Left ventricle myocardium inferior (tissue), 1 donor: ENCODE measurements at regions not wholly inside any gene's neighbourhood (a gene's known extent, or its start where the extent isn't known, plus 50 kb on each side); places are given as distances from the start of the nearest gene placed in this dataset.
A peak's percentile ranks its signal among the peaks of the same experiment; 100 is the strongest.

Experiments
- DNase-seq: peaks from one replicate; pipeline ENCODE4 v3.0.0-alpha.2; 2020
- H3K27ac ChIP-seq: fragments of 200-600 bp; replicated peaks from 2 replicates; pipeline ENCODE4 v1.8.0; 2021
- H3K27me3 ChIP-seq: fragments of 200-600 bp; 2 replicates; pipeline ENCODE4 v1.8.0; 2021; ENCODE audit warnings: low read depth
- H3K36me3 ChIP-seq: fragments of 200-600 bp; 2 replicates; pipeline ENCODE4 v1.8.0; 2021
- H3K4me1 ChIP-seq: fragments of 200-600 bp; 2 replicates; pipeline ENCODE4 v1.8.0; 2021
- H3K4me3 ChIP-seq: fragments of 200-600 bp; 2 replicates; pipeline ENCODE4 v1.8.0; 2021; ENCODE audit warnings: mild to moderate bottlenecking, moderate library complexity
- H3K9me3 ChIP-seq: fragments of 200-600 bp; replicated peaks from 2 replicates; pipeline ENCODE4 v1.8.0; 2021
- intact Hi-C: fragments of 100-400 bp; cut with micrococcal nuclease; formaldehyde crosslinking; loops from one replicate; pipeline ENCODE4 v1.11.0; 2022
- TF ChIP-seq, protein P1 (sequence below): fragments of 200-600 bp; IDR thresholded peaks from 2 replicates; pipeline ENCODE4 v1.8.0; 2021; ENCODE audit warnings: antibody characterized with exemption, mild to moderate bottlenecking, borderline replicate concordance
- donor health status: DM: no; HTN: yes; CAD: no; lungs with severe emphysema.

DNA sequence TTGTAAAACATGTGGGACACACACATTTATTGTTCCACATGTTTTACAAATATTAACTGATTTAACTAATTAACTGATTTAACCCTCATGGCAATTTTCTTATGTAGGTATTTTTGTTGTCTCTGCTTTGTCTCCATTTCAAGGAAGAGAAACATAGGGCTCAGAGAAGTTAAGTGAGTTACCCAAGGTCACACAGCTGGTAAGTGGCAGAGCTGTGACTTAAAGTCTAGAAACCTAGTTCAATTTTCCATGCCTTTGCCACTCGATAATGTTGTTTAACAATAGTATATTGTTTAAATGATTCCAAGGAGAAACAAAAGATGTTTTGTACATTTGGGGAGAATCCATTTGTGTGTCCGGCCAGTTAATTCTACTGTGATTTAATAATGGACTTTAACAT lies 284.1 kb upstream of the CDH5 start:
- H3K9me3 ChIP-seq, result no peaks in the 10 kb centered on the region

DNA sequence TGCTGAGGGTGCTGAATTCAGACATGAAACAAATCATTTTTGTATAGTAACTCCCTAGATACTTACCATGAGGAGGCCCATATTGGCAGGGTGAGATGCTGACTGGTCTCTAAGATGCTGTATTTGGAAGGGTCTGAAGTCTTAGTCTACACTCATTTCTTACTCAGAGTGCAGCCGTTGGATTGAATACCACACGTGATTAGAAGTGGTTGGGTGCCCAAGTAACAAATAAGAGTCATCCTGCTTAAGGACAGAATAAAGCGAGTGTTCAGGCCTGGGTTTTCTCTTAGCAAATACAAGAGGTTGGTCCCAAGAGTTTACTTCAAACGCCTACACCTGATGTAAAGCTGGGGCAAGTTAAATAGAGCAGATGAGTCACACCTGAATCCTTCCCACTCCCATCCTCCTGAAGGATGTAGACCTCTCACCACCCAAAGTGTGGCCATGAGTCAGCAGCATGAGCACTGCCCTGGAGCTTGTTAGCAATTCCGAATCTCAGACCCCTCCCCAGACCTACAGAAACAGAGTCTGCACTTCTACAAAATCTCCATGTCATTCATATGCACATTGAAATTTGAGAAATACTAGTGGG lies 284.6 kb upstream of the CDH5 start:
- H3K36me3 ChIP-seq, result no peaks in the 10 kb centered on the region
- TF ChIP-seq, protein P1, sequence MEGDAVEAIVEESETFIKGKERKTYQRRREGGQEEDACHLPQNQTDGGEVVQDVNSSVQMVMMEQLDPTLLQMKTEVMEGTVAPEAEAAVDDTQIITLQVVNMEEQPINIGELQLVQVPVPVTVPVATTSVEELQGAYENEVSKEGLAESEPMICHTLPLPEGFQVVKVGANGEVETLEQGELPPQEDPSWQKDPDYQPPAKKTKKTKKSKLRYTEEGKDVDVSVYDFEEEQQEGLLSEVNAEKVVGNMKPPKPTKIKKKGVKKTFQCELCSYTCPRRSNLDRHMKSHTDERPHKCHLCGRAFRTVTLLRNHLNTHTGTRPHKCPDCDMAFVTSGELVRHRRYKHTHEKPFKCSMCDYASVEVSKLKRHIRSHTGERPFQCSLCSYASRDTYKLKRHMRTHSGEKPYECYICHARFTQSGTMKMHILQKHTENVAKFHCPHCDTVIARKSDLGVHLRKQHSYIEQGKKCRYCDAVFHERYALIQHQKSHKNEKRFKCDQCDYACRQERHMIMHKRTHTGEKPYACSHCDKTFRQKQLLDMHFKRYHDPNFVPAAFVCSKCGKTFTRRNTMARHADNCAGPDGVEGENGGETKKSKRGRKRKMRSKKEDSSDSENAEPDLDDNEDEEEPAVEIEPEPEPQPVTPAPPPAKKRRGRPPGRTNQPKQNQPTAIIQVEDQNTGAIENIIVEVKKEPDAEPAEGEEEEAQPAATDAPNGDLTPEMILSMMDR, result no peak
- DNase-seq, result no peak
- H3K9me3 ChIP-seq, result no peaks in the 10 kb centered on the region
- H3K4me3 ChIP-seq, result no peak overlapping the region
- no peaks in the 10 kb centered on the region for H3K4me1 ChIP-seq
- no peak overlapping the region for H3K27ac ChIP-seq
- intact Hi-C loops, result no loop called here
- H3K27me3 ChIP-seq, result no peaks in the 10 kb centered on the region

More for the DNA sequence above, 284.1 kb upstream of the CDH5 start:
- Histone ChIP-seq H3K36me3 (no peaks in the 10 kb centered on the region), H3K4me3 (no peak overlapping the region), H3K4me1 (no peaks in the 10 kb centered on the region), H3K27me3 (no peaks in the 10 kb centered on the region), H3K27ac (no peak overlapping the region)
- DNase-seq, result no peak
- TF ChIP-seq, protein P1, result no peak
- intact Hi-C loops, result no loop called here

DNA sequence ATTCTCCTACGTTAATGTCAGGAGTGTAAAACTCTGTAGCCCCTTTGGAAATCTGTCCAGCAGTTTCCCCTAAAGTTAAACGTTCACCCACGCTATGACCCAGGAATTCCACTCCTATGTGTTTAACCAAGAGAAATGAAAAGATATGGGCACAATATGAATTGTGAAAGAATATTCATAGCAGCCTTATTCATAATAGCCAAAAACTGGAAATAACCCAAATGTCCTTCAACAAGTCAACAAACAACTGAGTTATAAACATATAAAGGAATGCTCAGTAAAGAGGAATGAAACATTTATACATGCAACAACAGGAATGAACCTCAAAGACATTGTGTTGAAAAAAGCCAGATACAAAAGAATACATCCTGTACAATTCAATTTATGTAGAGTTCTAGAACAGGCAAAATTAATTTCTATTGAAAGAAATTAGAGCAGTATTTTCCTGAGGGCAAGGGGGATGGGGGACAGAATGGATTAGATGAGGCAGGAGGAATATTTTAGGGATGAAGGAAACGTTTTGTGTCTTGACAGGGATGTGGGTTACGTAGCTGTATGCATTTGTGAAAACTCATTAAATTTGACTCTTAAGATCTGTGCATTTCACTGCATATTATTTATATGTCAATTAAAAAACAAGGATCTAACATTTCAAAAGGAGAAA lies 286.7 kb upstream of the CDH5 start:
- H3K36me3 ChIP-seq, result no peaks in the 10 kb centered on the region

DNA sequence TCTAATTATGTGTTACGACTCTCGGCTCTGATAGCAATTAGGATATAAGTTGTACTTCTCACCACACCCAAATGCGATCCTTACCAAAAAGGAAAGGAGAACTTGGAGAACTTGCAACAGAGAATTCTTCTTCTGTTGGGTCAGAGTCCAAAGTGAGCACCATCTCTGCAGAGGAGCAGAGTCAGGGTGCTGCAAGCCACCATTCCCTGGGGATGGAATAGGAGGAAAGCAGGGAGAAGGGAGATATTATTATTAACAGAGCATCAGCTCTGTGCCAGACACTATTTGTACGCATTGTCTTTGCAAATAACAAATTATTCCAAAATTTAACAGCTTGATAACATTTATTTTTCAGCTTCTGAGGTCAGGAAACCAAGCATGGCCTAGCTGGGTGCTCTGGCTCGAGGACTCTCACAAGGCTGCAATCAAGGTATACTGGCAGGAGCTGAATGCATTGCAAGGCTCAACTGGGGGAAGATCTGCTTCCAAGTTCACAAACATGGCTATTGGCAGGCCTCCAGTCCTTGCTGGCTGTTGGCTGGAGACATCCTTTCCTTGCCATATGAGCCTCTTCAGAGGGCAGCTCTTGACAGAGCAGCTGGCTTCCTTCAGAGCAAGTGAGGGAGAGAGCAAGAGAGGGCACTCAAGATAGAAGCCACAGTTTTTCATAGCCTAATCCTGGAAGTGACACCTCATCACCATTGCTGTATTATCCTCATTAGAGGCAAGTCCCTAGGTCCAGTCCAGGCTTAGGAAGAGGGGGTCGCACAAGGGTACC lies 296.2 kb upstream of the CDH5 start:
- TF ChIP-seq, protein P1, result no peak
- Histone ChIP-seq H3K4me3 (no peak overlapping the region), H3K27ac (peak overlapping the region; percentile 7), H3K27me3 (no peaks in the 10 kb centered on the region), H3K4me1 (peaks cover 28% of the 10 kb centered on the region), H3K9me3 (no peaks in the 10 kb centered on the region), H3K36me3 (no peaks in the 10 kb centered on the region)
- peak; percentile 69 for DNase-seq
- intact Hi-C loops, result no loop called here

More for the DNA sequence above, 286.7 kb upstream of the CDH5 start:
- peaks cover 4% of the 10 kb centered on the region for H3K27me3 ChIP-seq
- no peak overlapping the region for H3K27ac ChIP-seq
- intact Hi-C loops, result no loop called here
- no peak overlapping the region for H3K4me3 ChIP-seq
- TF ChIP-seq, protein P1, result no peak
- no peaks in the 10 kb centered on the region for H3K9me3 ChIP-seq
- no peaks in the 10 kb centered on the region for H3K4me1 ChIP-seq
- DNase-seq, result no peak

DNA sequence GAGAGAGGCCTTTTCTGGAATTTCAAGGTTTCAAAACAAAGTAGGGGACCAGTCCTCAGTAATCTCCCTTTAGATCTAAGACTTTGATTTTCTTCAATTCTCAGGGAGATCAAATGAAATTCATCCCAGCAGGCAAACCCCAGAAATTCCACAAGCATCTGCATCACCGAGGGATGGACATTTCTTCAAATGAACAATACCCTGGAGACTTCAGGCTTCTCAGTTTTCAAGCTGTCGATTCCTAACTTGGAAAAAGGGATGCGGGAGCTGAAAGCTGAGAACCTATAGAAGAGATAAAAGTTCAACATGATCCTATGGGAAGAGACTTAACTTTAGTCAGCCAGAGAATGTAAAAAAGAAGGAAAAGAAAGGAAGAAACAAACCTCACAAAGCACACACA lies 296.9 kb upstream of the CDH5 start:
- TF ChIP-seq, protein P1, result no peak
- no peak overlapping the region for H3K4me3 ChIP-seq
- no peaks in the 10 kb centered on the region for H3K36me3 ChIP-seq
- intact Hi-C loops, result no loop called here
- H3K27ac ChIP-seq, result no peak overlapping the region
- peaks cover 30% of the 10 kb centered on the region for H3K4me1 ChIP-seq
- H3K27me3 ChIP-seq, result no peaks in the 10 kb centered on the region
- no peak for DNase-seq
- no peaks in the 10 kb centered on the region for H3K9me3 ChIP-seq
